ENCODE measurements at regions not wholly inside any gene's neighbourhood (a gene's known extent, or its start where the extent isn't known, plus 50 kb on each side); places are given as distances from the start of the nearest gene placed in this dataset.

- no peak overlapping the region for H3K27ac Mint-ChIP-seq (ENCODE audit: unreplicated experiment)
These were observed 823.6 kb downstream of the GALC start for GRCh38 chr14:87169362-87169761.

GRCh38 chr14:87161502-87161901 is 831.5 kb downstream of the GALC start:
- Mint-ChIP-seq H3K36me3 (ENCODE audit: unreplicated experiment) (peaks cover 4% of the 10 kb centered on the region), H3K4me3 (ENCODE audit: unreplicated experiment) (no peak overlapping the region), H3K9me3 (ENCODE audit: unreplicated experiment) (no peaks in the 10 kb centered on the region), H3K27ac (ENCODE audit: unreplicated experiment) (no peak overlapping the region), H3K27me3 (ENCODE audit: unreplicated experiment) (no peaks in the 10 kb centered on the region), H3K4me1 (ENCODE audit: low read depth, unreplicated experiment) (no peaks in the 10 kb centered on the region)
- no peak for TF ChIP-seq CTCF (IDR thresholded peaks at IDR 0.05; ENCODE audit: partially characterized antibody, unreplicated experiment)
- DNase-seq: no peak

More at GRCh38 chr14:87169362-87169761, 823.6 kb downstream of the GALC start:
- no peak for TF ChIP-seq CTCF (IDR thresholded peaks at IDR 0.05; ENCODE audit: partially characterized antibody, unreplicated experiment)
- DNase-seq: no peak
- Mint-ChIP-seq H3K4me1 (ENCODE audit: low read depth, unreplicated experiment) (no peaks in the 10 kb centered on the region), H3K9me3 (ENCODE audit: unreplicated experiment) (no peaks in the 10 kb centered on the region), H3K4me3 (ENCODE audit: unreplicated experiment) (no peak overlapping the region), H3K36me3 (ENCODE audit: unreplicated experiment) (no peaks in the 10 kb centered on the region), H3K27me3 (ENCODE audit: unreplicated experiment) (no peaks in the 10 kb centered on the region)

GRCh38 chr14:87160989-87161388 is 832.0 kb downstream of the GALC start:
- peaks cover 4% of the 10 kb centered on the region for H3K36me3 Mint-ChIP-seq (ENCODE audit: unreplicated experiment)
- DNase-seq: no peak
- H3K9me3 Mint-ChIP-seq (ENCODE audit: unreplicated experiment): no peaks in the 10 kb centered on the region

GRCh38 chr14:87158283-87158682 is 834.7 kb downstream of the GALC start:
- no peaks in the 10 kb centered on the region for H3K27me3 Mint-ChIP-seq (ENCODE audit: unreplicated experiment)
- no peak overlapping the region for H3K4me3 Mint-ChIP-seq (ENCODE audit: unreplicated experiment)

More at GRCh38 chr14:87160989-87161388, 832.0 kb downstream of the GALC start:
- TF ChIP-seq CTCF (IDR thresholded peaks at IDR 0.05; ENCODE audit: partially characterized antibody, unreplicated experiment): no peak
- Mint-ChIP-seq H3K27me3 (ENCODE audit: unreplicated experiment) (no peaks in the 10 kb centered on the region), H3K4me1 (ENCODE audit: low read depth, unreplicated experiment) (no peaks in the 10 kb centered on the region), H3K4me3 (ENCODE audit: unreplicated experiment) (no peak overlapping the region), H3K27ac (ENCODE audit: unreplicated experiment) (no peak overlapping the region)

GRCh38 chr14:87156878-87157277 is 836.1 kb downstream of the GALC start:
- no peak overlapping the region for H3K4me3 Mint-ChIP-seq (ENCODE audit: unreplicated experiment)
- H3K27me3 Mint-ChIP-seq (ENCODE audit: unreplicated experiment): no peaks in the 10 kb centered on the region
- peaks cover 4% of the 10 kb centered on the region for H3K36me3 Mint-ChIP-seq (ENCODE audit: unreplicated experiment)
- no peak for TF ChIP-seq CTCF (IDR thresholded peaks at IDR 0.05; ENCODE audit: partially characterized antibody, unreplicated experiment)
- H3K4me1 Mint-ChIP-seq (ENCODE audit: low read depth, unreplicated experiment): no peaks in the 10 kb centered on the region
- no peaks in the 10 kb centered on the region for H3K9me3 Mint-ChIP-seq (ENCODE audit: unreplicated experiment)
- no peak overlapping the region for H3K27ac Mint-ChIP-seq (ENCODE audit: unreplicated experiment)
- DNase-seq: no peak

More at GRCh38 chr14:87158283-87158682, 834.7 kb downstream of the GALC start:
- H3K27ac Mint-ChIP-seq (ENCODE audit: unreplicated experiment): no peak overlapping the region
- TF ChIP-seq CTCF (IDR thresholded peaks at IDR 0.05; ENCODE audit: partially characterized antibody, unreplicated experiment): no peak
- DNase-seq: no peak
- peaks cover 4% of the 10 kb centered on the region for H3K36me3 Mint-ChIP-seq (ENCODE audit: unreplicated experiment)
- no peaks in the 10 kb centered on the region for H3K9me3 Mint-ChIP-seq (ENCODE audit: unreplicated experiment)
- H3K4me1 Mint-ChIP-seq (ENCODE audit: low read depth, unreplicated experiment): no peaks in the 10 kb centered on the region

All from glutamatergic neuron (in vitro differentiated cells).